Transverse colon (tissue), 3 donors: ENCODE measurements at regions not wholly inside any gene's neighbourhood (a gene's known extent, or its start where the extent isn't known, plus 50 kb on each side); places are given as distances from the start of the nearest gene placed in this dataset.

Source experiments
- CTCF ChIP-seq, 5 experiments: fragments of 200-600 bp in 3 of 5; fragments of 450-650 bp in 2 of 5; sonication (generic) in 3 of 5; IDR thresholded peaks; 1 replicate in 2 of 5; 2 replicates in 3 of 5; pipeline ENCODE4 v1.5.1; 2016 to 2017; ENCODE audit warnings: antibody characterized with exemption in 5 of 5, inconsistent platforms in 3 of 5, mild to moderate bottlenecking in 2 of 5, moderate library complexity in 1 of 5
- POLR2A ChIP-seq: fragments of 450-650 bp; IDR thresholded peaks from one replicate; pipeline ENCODE4 v1.6.1; 2016; ENCODE audit warnings: antibody characterized with exemption, mild to moderate bottlenecking, moderate library complexity

- TF ChIP-seq CTCF (IDR thresholded peaks at IDR 0.05), result no peak
- TF ChIP-seq POLR2A, result no peak
Measured at GRCh38 chr2:217092710-217093379, 233.0 kb upstream of the TNP1 start.
